Mesendoderm (in vitro differentiated cells): ENCODE measurements at regions not wholly inside any gene's neighbourhood (a gene's known extent, or its start where the extent isn't known, plus 50 kb on each side); places are given as distances from the start of the nearest gene placed in this dataset.

Experiments used
- DNase-seq: peaks from one replicate; pipeline ENCODE4 v3.0.0; 2013
- H2AK5ac ChIP-seq: 2 replicates; pipeline ENCODE4 v1.6.1; 2013; ENCODE audit warnings: low read length, inconsistent platforms
- H2BK120ac ChIP-seq: 2 replicates; pipeline ENCODE4 v1.6.1; 2013; ENCODE audit warnings: low read depth, mild to moderate bottlenecking, low read length, moderate library complexity, mixed read lengths
- H2BK15ac ChIP-seq: replicated peaks from 2 replicates; pipeline ENCODE4 v1.6.1; 2013; ENCODE audit warnings: low read depth, mild to moderate bottlenecking, moderate library complexity
- H2BK5ac ChIP-seq: 2 replicates; pipeline ENCODE4 v1.6.1; 2013; ENCODE audit warnings: low read length, inconsistent platforms
- H3K18ac ChIP-seq: 2 replicates; pipeline ENCODE4 v1.6.1; 2013; ENCODE audit warnings: mild to moderate bottlenecking, low read length, mixed read lengths
- H3K23ac ChIP-seq: one replicate; pipeline ENCODE4 v1.6.1; 2013; ENCODE audit warnings: low read length
- H3K27ac ChIP-seq: 2 replicates; pipeline ENCODE4 v1.5.1; 2013; ENCODE audit warnings: low read depth, mild to moderate bottlenecking, inconsistent platforms, low read length, moderate library complexity
- H3K27me3 ChIP-seq: 2 replicates; pipeline ENCODE4 v1.6.1; 2013; ENCODE audit warnings: low read length, control low read depth, mild to moderate bottlenecking, inconsistent platforms; ENCODE audit not compliant: insufficient read depth, poor library complexity
- H3K36me3 ChIP-seq: 2 replicates; pipeline ENCODE4 v1.6.1; 2013; ENCODE audit warnings: low read length, inconsistent platforms; ENCODE audit not compliant: control insufficient read depth, insufficient read depth
- H3K4ac ChIP-seq: one replicate; pipeline ENCODE4 v1.6.1; 2013; ENCODE audit warnings: low read depth, mild to moderate bottlenecking, low read length, moderate library complexity
- H3K4me1 ChIP-seq: 2 replicates; pipeline ENCODE4 v1.6.1; 2013; ENCODE audit warnings: low read depth, low read length, inconsistent platforms; ENCODE audit not compliant: control insufficient read depth
- H3K4me2 ChIP-seq: 2 replicates; pipeline ENCODE4 v1.6.1; 2013; ENCODE audit warnings: low read length
- H3K4me3 ChIP-seq: 2 replicates; pipeline ENCODE4 v1.5.1; 2013; ENCODE audit warnings: mild to moderate bottlenecking, low read length
- H3K56ac ChIP-seq: one replicate; pipeline ENCODE4 v1.6.1; 2013; ENCODE audit warnings: low read length
- H3K79me1 ChIP-seq: 2 replicates; pipeline ENCODE4 v1.6.1; 2013; ENCODE audit warnings: low read length, inconsistent platforms
- H3K79me2 ChIP-seq: 2 replicates; pipeline ENCODE4 v1.6.1; 2013; ENCODE audit warnings: mild to moderate bottlenecking, low read length; ENCODE audit not compliant: control insufficient read depth, insufficient read depth
- H3K9ac ChIP-seq: 2 replicates; pipeline ENCODE4 v1.6.1; 2013; ENCODE audit warnings: low read length, inconsistent platforms
- H4K5ac ChIP-seq: one replicate; pipeline ENCODE4 v1.6.1; 2013; ENCODE audit warnings: low read length
- H4K8ac ChIP-seq: one replicate; pipeline ENCODE4 v1.6.1; 2013; ENCODE audit warnings: low read depth, mild to moderate bottlenecking, control low read depth, low read length, moderate library complexity
- WGBS: extraction: QIAGEN DNeasy Blood & Tissue Kit; methylation state at CpG from one replicate; pipeline ENCODE4 v1.1.7; 2013; ENCODE audit warnings: low lambda C conversion rate, missing lambda C conversion rate; ENCODE audit not compliant: insufficient coverage; ENCODE audit errors: extremely low coverage; 5-methylcytosine and 5-hydroxymethylcytosine counted together

DNA sequence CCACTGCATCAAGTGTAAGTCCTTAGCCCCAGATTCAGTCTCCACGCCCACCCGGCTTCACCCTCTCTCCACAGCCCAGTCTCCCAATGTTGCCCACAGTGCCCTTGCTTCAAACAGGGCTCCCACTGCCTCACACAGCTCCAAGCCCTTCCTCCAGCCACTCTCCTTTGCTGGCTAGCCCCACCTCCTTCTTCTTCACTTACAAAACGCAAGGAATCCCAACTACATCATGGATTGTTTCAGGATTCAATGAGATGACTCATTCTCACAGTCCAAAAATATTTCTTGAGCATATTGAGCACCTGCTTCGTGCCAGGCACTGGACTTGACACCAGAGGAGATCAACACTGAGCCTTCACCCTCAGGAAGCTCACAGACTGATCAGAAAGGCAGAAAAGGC, 533.5 kb downstream of the BUD13 start:
- no peaks in the 10 kb centered on the region for H3K27me3 ChIP-seq
- no peak overlapping the region for H3K9ac ChIP-seq
- no peaks in the 10 kb centered on the region for H3K79me1 ChIP-seq
- H3K36me3 ChIP-seq = no peaks in the 10 kb centered on the region
- H3K4me1 ChIP-seq = peaks cover 3% of the 10 kb centered on the region
- H2BK120ac ChIP-seq = no peak overlapping the region
- no peak overlapping the region for H3K56ac ChIP-seq
- no peak overlapping the region for H2BK15ac ChIP-seq
- H3K79me2 ChIP-seq = no peaks in the 10 kb centered on the region
- no peak overlapping the region for H2AK5ac ChIP-seq
- no peak overlapping the region for H2BK5ac ChIP-seq
- DNase-seq = no peak
- H4K5ac ChIP-seq = no peak overlapping the region
- H3K23ac ChIP-seq = no peak overlapping the region
- no CpG with 5 or more reads among the region's 4 CpGs for WGBS
- no peak overlapping the region for H3K4ac ChIP-seq
- no peak overlapping the region for H3K27ac ChIP-seq
- H3K18ac ChIP-seq = no peak overlapping the region
- H3K4me3 ChIP-seq = no peak overlapping the region
- H3K4me2 ChIP-seq = no peak overlapping the region
- H4K8ac ChIP-seq = no peak overlapping the region

DNA sequence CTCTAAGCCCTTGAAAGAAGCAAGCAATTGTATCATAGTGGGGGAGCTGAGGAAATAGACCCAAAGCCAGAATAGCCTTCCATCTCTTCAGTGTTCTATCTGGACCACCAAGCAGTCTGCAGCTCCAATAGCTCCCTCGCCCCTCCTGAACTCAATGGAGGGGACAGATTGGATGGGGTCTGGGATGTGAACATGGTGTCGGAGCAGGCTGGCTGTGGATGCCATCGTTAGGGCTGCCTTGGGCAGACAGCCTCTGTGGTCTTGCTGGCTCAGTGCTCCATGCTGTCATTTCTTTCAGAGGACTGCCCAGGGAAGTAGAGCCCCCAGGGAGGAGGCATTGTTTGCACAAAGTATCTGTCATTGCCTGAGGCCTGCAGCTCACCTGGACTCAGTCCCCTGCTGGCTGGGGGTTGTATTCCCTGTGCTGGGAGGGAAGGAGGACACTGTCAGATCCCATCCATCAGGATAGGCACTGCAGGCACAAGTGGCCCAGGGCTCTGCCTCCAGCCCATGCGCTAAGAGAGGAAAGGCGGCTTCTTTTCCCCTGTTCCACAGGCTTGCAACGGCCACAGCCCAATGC, 537.7 kb downstream of the BUD13 start:
- Histone ChIP-seq H3K18ac (no peak overlapping the region), H3K4me3 (no peak overlapping the region), H3K79me1 (no peaks in the 10 kb centered on the region), H3K4me2 (no peak overlapping the region), H3K27ac (no peak overlapping the region), H3K9ac (no peak overlapping the region), H2AK5ac (no peak overlapping the region), H3K56ac (no peak overlapping the region), H4K8ac (no peak overlapping the region), H2BK5ac (no peak overlapping the region), H3K23ac (no peak overlapping the region), H4K5ac (no peak overlapping the region), H3K79me2 (no peaks in the 10 kb centered on the region), H3K36me3 (no peaks in the 10 kb centered on the region), H2BK15ac (no peak overlapping the region), H3K4ac (no peak overlapping the region), H2BK120ac (no peak overlapping the region), H3K4me1 (peaks cover 3% of the 10 kb centered on the region), H3K27me3 (no peaks in the 10 kb centered on the region)
- WGBS = no CpG with 5 or more reads among the region's 6 CpGs
- DNase-seq = peak; percentile 84

DNA sequence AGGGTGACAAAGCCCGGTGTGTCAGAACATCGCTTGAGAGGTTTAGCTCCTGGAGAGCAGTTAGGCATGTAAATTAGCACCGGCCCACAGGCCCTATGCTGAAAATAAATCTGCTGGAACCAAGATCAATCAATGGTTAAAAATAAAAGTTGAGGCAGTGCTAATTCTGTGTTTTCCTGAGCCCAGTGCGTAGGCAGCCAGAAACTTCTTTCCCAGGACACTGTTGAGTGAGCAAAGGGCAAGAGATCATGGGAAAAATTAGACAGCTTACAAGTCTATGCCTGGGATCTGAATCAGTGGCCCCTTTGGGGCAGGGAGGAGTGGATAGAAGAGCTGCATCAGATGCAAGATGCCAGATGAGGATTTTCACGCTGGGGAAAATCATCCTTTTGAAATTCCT, 539.2 kb downstream of the BUD13 start:
- no peak overlapping the region for H4K8ac ChIP-seq
- no peak overlapping the region for H3K18ac ChIP-seq
- no peaks in the 10 kb centered on the region for H3K27me3 ChIP-seq
- H2AK5ac ChIP-seq = no peak overlapping the region
- H3K56ac ChIP-seq = no peak overlapping the region
- H3K23ac ChIP-seq = no peak overlapping the region
- no peaks in the 10 kb centered on the region for H3K79me1 ChIP-seq
- H3K4me2 ChIP-seq = no peak overlapping the region
- no peaks in the 10 kb centered on the region for H3K36me3 ChIP-seq
- H3K9ac ChIP-seq = no peak overlapping the region
- H2BK120ac ChIP-seq = no peak overlapping the region
- H4K5ac ChIP-seq = no peak overlapping the region
- no peaks in the 10 kb centered on the region for H3K79me2 ChIP-seq
- no peak overlapping the region for H2BK15ac ChIP-seq
- no peak for DNase-seq
- H2BK5ac ChIP-seq = no peak overlapping the region
- H3K27ac ChIP-seq = no peak overlapping the region
- peaks cover 3% of the 10 kb centered on the region for H3K4me1 ChIP-seq
- no CpG with 5 or more reads among the region's 5 CpGs for WGBS
- no peak overlapping the region for H3K4me3 ChIP-seq
- H3K4ac ChIP-seq = no peak overlapping the region

DNA sequence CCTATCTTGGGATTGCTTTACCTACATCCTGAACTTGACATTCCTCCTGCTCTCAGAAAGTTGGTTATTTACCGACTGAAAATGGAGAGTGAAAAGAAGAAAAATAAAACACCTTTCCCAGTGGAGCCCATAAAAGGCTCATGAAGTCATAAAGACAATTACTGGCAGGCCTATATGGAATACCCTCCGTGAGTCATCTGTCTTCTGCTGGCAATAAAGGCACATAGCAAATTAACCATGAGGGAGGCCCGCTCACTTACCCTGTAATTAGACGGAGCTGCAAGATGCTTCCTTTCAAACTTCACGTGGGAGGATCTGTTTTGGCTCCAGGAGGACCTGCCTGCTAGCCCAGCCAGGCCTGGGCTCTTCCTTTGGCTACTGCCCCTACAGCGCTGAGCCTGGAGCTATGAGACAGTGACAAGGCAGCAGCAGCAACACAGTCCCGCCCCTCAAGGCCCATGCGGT, 540.4 kb downstream of the BUD13 start:
- H3K9ac ChIP-seq = no peak overlapping the region
- no peak overlapping the region for H3K56ac ChIP-seq
- no peak for DNase-seq
- no CpG with 5 or more reads among the region's 8 CpGs for WGBS
- H3K27me3 ChIP-seq = no peaks in the 10 kb centered on the region
- H4K8ac ChIP-seq = no peak overlapping the region
- no peaks in the 10 kb centered on the region for H3K36me3 ChIP-seq
- H3K4ac ChIP-seq = no peak overlapping the region
- no peak overlapping the region for H3K18ac ChIP-seq
- no peak overlapping the region for H2BK5ac ChIP-seq
- no peaks in the 10 kb centered on the region for H3K79me2 ChIP-seq
- no peak overlapping the region for H4K5ac ChIP-seq
- no peak overlapping the region for H2BK120ac ChIP-seq
- H3K79me1 ChIP-seq = no peaks in the 10 kb centered on the region
- H2AK5ac ChIP-seq = no peak overlapping the region
- H3K27ac ChIP-seq = no peak overlapping the region
- H3K4me3 ChIP-seq = no peak overlapping the region
- H3K4me1 ChIP-seq = peaks cover 3% of the 10 kb centered on the region
- no peak overlapping the region for H2BK15ac ChIP-seq
- H3K4me2 ChIP-seq = no peak overlapping the region
- no peak overlapping the region for H3K23ac ChIP-seq

DNA sequence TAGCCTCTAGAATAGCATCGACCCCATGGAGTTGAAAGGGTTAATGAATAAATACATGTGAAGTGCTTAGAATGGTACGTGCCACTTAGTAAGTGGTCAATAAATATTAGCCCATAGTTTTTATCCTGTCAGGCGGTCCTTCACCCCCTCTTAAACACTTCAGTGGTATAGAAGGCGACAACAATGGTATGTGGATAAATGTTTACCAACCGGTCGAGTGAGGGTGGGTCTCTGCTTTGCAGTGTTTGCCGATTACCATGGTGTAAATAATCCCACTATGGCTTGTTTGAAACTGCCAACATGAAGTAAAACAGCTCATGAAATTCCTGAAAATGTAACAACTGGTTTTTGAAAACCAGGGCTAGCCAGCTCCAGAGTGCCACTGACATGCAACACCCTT, 541.2 kb downstream of the BUD13 start:
- WGBS = no CpG with 5 or more reads among the region's 7 CpGs
- Histone ChIP-seq H4K8ac (no peak overlapping the region), H2BK5ac (no peak overlapping the region), H3K4me2 (no peak overlapping the region), H2BK120ac (no peak overlapping the region), H3K27ac (no peak overlapping the region), H3K18ac (no peak overlapping the region), H3K4me1 (peaks cover 3% of the 10 kb centered on the region), H3K23ac (no peak overlapping the region), H3K4ac (no peak overlapping the region), H2AK5ac (no peak overlapping the region), H3K79me1 (no peaks in the 10 kb centered on the region), H3K4me3 (no peak overlapping the region), H4K5ac (no peak overlapping the region), H3K56ac (no peak overlapping the region), H3K79me2 (no peaks in the 10 kb centered on the region), H3K36me3 (no peaks in the 10 kb centered on the region), H3K9ac (no peak overlapping the region), H3K27me3 (no peaks in the 10 kb centered on the region), H2BK15ac (no peak overlapping the region)
- no peak for DNase-seq

DNA sequence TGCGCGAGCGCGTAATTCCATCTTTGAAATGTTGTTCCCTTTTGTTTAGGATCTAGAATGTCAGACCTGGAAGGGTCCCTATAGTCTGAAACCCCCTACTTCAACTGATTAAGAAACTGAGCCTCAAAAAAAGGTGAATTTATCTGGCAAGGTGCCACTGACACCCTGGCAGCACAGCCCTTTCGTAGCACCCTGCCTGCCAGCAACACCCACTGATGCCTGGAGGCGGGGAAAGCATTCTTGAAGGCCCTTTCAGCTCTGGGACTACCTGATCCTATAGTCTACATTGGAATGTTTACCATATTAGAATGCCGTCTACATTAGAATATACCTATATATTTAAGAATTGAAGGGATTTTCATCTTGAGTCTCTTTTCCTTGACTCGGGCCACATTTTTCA, 542.3 kb downstream of the BUD13 start:
- Histone ChIP-seq H3K9ac (no peak overlapping the region), H3K4me2 (no peak overlapping the region), H3K79me1 (no peaks in the 10 kb centered on the region), H3K4me1 (peaks cover 3% of the 10 kb centered on the region), H2BK15ac (no peak overlapping the region), H3K36me3 (no peaks in the 10 kb centered on the region), H2BK5ac (no peak overlapping the region), H2AK5ac (no peak overlapping the region), H3K4me3 (no peak overlapping the region), H3K79me2 (no peaks in the 10 kb centered on the region), H3K56ac (no peak overlapping the region), H3K27me3 (no peaks in the 10 kb centered on the region), H3K18ac (no peak overlapping the region), H3K27ac (no peak overlapping the region), H2BK120ac (no peak overlapping the region), H4K8ac (no peak overlapping the region), H3K4ac (no peak overlapping the region), H4K5ac (no peak overlapping the region), H3K23ac (no peak overlapping the region)
- no CpG with 5 or more reads among the region's 8 CpGs for WGBS
- no peak for DNase-seq
